ENCODE measurements at regions not wholly inside any gene's neighbourhood (a gene's known extent, or its start where the extent isn't known, plus 50 kb on each side); places are given as distances from the start of the nearest gene placed in this dataset.

DNA sequence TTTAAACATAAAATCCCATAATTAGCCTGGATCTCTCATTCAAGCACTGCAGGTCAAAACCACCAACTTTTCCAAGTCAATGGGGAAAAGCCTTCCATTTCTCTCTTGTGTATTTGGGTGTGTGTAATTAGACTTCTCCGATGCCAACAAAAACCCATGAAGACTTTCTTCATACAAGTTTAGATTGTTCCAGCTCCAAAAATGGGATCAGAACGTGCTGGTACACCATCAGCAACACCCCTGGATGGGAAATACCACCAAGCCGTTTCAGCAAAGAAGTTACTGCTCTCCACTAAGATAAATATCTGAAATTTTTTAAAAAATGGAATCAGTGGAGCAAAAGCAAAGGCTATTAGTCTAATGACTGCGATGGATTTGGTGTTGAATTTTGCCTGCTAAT is 837.3 kb upstream of the SOX9 start:
- DNase-seq (ENCODE audit: low spot score), result no peak

DNA sequence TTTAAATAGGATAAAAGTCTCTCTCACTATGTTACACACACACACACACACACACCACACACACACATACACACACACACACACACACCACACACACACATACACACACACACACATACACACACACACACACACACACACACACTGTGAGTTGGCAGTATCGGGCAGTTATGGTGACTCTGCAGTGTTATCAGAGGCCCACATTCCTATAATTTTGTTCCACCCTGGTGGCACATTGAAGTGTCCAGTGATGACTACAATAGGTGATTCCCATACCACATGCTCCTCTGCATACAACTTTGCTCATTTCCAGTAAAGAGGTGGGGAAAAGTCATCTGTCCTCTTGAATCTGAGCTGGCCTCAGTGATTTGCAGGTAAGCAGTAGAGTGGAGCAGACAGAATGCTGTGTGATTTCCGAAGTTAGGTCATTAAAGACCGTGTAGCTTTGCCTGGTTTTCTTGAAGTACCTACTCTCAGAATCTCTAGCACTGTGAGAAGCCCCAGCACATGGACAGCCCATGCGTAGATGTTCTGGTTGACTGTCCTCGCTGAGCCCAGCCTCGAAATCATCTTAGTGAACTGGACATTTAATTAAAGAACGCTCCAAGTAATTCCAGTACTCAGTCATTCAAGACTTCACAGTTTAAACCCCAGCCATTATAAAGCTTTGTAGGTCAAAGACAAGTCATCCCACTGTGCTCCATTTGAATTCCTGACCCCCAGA is 836.6 kb upstream of the SOX9 start:
- DNase-seq (ENCODE audit: low spot score), result no peak

DNA sequence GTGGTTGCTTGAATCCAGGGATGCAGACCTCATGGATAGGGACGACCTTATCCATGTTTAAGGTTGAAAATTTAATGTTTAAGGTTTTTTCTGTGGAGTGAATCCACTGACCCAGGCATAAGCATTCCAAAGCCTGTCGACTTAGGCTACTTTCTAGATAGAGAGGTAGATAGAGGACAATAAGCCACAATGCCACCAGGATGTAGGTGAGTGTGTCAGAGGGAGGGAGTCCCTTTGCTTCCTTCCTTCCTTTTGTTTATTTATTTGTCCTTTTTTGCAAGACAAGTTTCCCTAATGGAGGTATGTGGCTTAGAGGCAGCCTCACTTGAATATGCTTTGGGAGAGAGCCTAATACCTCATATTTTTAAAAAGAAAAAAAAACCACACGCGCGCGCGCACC is 834.2 kb upstream of the SOX9 start:
- no peak for DNase-seq (ENCODE audit: low spot score)

DNA sequence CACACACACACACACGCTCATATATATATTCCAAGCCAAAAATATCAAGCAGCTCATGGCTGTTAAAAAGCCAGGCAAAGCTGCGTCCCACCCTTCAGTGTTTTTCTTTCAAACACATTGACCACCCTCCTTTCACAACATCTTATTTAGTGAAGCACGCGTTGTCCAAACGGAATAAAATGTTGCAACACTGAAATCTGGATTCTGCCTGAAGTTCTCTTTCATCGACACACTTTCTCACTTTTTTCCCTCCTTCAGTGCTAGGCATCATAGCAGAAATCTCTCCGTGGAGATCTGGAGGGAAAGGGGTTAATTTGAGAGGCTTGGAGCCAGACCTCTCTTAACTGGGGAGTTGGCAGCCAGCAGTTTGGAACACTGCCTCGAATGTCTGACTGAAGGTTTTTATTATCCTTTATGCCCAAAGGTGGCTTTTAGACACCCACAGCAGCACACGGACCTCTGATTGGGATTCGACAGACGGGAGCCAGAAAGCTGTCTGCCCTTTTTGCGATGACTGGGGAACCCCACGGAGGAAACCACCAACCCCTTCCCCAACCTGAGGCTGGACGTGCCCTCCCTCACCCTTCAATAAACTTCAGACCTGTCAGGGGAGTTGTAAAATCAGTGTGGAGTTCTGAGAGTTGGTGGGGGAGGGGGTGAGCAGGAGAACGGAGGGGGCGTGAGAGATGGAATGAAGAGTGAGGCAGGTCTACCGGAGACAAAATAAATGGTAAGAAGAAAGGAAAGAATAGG is 833.6 kb upstream of the SOX9 start:
- no peak for DNase-seq (ENCODE audit: low spot score)

DNA sequence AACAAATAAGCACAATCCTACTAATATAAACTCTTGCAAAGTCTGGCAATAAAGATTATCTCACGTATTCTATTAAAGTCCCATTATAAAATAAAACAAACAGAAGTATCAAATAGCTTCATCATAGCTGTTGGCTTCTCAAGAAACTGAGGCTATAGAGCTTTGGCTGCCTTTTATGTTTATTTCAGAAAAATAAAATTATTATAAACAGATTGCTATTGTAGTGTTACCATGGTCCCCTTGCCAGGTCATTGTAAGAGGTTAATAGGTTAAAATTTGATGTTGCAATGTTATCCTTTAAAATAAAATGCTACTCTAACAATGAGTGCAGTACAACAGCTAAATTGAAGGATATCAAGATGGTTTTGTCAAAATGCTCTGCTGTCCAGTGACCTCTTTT is 828.8 kb upstream of the SOX9 start:
- no peak for DNase-seq (ENCODE audit: low spot score)

DNA sequence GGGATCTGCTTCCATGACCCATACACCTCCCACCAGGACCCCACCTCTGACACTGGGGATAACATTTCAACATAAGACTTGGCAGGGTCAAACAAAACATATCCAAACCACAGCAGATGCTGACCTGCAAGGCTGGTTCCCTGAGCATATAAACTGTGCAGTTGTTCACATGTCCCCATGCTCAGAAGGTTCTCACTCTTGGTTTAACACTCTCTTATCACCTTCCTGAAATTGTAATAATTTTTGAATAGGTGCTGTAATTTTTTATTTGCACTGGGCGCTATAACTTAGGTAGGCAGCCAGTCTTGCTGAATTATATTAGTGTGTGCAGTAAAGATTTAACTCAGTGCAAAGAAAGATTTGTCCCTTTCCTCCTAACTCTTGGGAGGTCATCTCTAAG is 824.8 kb upstream of the SOX9 start:
- DNase-seq (ENCODE audit: low spot score), result no peak

DNA sequence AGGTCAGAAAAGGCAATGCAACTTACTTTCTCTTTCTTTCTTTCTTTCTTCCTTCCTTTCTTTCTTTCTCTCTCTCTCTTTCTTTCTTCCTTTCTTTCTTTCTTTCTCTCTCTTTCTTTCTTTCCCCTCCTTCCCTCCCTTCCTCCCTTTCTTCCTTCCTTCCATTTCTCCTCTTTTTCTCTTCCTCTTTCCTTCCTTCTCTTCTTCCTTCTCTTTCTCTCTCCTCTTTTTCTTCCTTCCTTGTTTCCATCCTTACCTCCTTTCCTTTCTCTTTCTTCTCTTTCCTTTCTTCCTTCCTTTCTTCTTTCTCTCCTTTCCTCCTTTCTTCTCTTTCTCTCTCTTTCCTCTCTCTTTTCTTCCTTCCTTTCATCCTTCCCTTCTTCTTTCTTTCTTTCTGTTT is 819.8 kb upstream of the SOX9 start:
- no peak for DNase-seq (ENCODE audit: low spot score)

DNA sequence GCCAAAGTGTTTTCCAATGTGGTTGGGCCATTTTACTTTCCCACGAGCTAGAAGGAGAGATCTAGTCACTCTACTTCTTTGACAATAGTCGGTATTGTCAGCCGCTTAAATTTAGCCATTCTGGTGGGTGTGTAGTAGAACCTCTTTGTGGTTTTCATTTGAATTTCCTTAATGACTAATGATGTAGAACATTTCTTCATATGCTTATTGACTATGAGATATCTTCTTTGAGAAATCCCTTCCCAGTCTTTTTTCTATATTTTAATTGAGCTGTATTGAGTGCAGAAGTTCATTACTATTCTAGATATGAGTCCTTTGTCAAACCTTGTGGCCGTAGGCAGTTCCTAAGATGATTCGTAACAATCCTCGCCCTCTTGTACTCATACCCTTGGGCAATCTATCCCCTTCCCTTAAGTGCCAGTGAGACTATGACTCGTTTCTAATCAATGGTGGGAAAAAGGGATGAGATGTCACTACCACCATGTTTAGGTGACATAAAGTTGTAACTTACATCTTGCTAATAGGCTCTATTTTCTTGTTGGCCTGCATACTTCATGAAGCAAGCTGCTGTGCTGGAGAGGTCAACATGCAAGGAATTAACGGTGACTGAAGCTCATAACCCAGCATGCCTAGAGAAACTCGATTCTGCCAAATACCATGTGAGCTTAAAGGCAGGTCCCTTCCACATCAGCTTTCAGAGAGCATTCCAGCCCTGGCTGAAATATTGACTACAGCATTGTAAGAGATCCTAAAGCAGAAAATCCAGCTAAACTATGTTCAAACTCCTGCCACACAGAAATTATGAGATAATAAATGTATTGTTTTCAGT is 817.9 kb upstream of the SOX9 start:
- DNase-seq (ENCODE audit: low spot score), result no peak

DNA sequence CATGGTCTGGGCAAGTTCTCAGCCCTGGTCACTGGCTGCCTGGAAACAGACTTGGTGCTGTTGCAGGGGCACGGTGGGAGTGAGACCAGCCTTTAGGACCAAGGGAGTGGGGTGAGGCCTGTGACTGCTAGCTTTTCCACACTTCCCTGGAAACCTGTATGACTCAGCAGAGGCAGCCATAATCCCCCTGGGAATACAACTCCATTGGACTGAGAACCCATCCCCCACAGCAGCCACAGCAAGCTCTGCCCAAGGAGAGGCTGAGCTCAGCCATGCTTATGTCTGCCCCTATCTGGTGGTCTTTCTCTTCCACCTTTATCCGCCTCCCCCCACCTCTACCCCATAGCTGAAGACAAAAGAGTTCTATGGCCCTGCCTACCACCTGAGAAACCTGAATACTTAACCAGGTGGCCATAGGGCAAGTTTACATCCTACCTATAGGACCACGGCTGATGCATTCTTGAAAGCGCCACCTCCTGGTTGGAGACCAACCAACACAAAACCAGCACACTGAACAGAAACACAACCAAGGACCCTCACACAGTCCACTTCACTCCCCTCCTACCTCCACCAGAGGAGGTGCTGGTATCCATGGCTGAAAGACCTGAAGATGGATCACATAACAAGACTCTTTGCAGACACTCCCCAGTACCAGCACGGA is 816.2 kb upstream of the SOX9 start:
- DNase-seq (ENCODE audit: low spot score), result no peak

DNA sequence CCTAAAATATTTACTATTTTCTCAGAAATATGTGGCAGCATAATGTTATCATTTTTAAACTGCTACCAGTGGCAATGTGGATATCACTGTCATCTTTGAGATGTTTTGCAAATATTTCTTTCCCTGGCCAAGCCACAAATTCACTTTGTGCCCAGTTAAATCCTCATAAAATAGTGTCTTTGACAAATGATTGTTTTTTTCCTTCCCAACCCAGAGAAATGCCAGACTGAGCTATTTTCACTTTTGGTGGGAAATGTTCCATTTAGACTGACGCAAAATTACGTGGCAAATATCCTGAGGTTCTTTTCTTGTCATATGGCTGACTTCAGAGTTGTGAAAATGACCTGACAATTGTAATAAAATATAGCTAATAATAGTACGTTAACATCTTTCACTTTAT is 807.0 kb upstream of the SOX9 start:
- DNase-seq (ENCODE audit: low spot score), result no peak

DNA sequence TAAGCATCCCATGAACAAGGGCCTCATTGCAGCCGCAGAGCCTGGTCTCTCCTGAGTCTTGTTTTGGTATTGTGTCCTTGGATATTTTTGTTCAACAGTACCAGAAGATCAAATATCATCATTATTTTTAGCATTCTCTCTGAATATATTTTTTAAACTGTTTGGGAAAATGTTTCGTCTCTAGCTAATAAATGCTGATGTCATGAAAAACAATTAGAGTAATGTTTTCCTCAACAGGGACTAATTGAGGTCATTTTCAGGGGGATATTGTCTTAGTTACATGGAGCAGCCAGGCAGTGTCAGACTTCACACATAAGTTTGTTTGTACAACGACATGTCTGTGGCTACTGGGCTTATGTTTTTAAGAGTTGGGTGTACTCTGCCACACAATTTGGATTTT is 805.3 kb upstream of the SOX9 start:
- no peak for DNase-seq (ENCODE audit: low spot score)

DNA sequence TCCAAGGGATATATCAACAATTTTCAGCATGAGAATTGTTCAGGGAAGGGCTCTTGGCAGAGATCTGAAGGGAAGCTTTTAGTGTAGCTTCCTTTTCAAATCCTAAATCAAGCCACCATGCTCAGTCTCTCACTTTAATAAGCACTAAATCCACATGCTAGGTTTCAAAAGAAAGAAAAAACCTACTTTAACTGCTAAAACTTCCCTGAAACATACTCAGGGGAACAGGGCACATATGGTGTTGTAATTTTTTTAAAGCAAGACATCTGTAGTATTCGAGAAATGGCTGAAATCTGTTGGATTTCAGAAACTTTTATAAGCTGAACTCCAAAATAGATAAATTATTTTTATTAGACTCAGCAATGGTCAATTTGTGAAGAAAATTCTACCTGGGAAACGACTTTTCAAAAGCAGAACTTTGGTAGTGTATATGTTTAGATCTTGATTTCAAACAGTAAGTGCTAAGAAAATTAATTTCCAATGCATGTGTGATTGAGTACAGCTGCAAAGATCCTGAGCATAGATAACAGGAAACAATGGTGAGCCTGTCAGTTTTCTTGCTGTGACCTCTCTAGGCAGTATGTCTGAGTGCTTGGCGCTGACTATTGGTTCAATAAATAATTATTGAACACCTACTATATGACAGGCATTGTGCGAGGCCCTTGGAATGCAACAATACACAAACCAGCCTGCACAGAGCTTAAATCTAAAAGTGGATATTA is 804.5 kb upstream of the SOX9 start:
- no peak for DNase-seq (ENCODE audit: low spot score)

DNA sequence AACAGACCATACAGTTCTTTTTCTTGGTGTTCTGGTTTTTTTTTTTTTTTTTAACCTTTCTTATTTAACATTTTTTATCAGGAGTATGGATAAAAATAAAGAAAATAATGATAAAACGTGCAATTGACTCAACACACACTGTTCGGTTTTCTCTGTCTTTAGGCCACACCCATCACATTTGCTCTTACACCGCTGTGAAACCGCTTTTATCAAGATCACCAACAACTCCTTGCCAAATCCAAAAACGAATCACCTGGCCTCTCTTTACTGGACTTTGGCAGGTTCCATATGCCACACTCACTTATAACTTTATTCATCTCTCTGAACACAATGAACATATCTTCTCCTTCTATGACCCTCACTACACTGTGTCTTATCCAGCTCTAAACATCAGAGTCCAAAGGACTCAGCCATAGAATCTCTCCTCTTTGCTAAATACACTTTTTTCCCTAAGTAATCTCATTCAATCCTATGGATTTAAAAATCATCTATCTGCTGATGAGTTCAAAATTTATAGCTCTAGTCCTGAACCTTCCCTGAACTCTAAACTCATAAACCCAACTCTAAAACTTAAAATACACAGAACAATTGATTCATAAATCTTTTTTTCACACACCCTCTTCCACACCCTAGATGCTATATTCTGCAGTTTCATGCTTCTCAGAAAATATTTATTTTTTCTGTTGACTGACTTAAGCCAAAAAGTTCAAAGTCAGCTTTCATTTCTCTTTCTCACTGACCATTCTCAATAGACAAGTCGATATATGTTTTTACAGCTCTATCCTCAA is 800.6 kb upstream of the SOX9 start:
- no peak for DNase-seq (ENCODE audit: low spot score)

DNA sequence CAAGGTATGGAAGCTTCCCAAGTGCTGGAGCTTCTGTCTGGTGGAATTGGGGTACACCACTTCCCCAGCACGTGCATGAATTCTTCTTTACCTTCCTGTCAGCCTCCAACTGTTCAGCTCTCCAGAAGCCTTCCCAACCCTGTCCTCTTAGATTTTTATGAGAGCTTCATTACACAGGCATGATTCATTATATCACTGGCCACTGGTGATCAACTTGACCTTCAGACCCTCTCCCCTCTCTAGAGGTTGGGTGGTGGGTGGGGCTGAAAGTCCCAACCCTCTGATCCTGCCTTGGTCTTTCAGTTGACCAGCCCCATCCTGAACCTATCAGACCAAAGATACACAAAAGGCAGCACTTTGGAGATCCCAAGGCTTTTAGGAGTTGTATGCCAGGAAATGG is 795.7 kb upstream of the SOX9 start:
- DNase-seq (ENCODE audit: low spot score), result no peak

DNA sequence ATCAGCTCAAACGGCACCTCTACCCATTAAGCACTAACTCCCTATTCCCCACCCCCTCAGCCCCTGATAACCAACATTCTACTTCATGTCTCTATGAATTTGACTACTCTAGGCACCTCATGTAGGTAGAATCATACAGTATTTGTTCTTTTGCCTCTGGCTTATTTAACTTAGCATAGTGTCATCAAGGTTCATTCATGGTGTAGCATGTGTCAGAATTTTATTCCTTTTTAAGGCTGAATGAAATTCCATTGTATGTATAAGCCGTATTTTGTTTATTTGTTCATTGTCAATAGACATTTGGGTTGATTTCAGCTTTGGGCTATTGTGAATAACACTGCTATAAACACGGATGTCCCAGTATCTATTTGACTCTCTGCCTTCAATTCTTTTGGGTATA is 794.9 kb upstream of the SOX9 start:
- no peak for DNase-seq (ENCODE audit: low spot score)

DNA sequence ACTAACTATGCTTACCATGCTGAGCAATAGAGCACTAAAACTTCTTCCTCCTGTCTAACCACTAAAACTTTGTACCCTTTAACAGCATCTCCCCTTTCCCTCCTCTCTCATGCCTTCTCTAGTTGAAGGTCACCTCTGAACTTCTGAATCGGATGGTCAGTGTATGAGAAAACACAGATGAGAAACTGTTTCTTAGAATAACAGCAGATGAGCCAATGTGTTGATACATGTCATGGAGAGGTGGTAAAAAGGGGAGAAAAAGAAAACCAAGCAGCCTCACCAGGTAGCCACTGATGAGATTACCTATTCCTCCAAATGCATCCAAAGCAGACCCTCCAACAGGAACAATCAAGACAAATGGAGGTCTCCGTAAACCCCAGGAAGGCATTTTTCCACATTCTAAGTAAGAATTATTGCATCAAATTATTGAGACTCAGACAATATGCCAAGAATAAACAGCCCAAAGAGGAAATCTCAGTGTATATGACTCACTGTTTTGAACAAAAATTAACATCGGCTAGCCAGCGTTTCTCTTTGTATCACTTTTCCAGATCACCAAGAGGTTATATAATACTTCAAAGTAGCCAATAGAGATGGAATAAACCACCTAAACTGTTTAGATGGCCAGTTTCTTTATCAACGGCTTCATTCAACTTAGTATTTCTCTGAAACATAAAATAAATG is 793.3 kb upstream of the SOX9 start:
- no peak for DNase-seq (ENCODE audit: low spot score)

DNA sequence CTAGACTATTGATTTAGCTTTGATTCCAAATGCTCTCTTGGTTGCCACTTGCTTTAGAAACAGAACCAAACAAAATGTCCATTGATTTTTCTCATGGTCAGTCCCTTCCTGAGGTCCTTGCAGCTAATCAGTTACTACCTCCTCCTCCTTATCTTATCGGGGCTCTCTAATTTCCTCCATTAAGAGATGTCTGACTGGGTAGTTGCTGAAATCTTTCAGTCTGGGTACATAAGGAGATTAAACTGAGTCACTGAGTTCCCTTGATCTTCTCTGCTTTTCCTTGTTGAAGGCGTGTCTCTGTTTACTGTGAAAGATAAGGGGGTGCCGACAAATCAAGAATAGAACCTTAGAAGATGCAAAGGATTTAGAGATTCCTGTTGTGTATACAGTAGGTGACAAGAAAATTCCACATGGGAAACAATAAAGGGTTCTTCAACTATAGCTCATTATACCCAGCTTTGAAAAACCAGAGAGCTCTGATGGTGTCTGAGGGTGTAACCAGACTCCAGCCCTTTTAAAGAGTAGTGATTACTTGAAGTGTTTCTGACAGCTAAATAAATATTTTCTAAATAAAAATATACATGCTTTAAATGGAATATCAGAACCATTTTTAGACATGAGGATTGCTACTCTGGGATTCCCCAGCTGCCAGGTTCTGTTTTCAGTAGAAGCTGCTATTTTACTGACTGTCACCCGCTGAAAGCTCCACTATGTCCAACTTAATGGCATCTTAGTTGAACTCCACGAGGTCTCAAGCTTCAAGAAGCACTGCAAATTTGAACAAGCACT is 791.3 kb upstream of the SOX9 start:
- no peak for DNase-seq (ENCODE audit: low spot score)

DNA sequence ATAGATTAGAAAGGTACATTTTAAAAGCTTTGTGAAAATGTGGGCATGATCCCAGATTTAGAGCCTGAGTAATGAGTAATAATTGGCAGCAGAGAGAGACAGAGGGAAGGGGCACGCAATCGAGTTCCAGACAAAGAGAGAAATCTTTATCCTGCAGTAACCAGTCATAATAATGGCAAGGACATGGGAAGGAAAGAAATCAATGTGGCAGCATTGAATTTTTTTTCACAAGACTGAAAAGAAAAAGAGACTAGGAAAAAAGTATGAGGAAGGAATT is 790.8 kb upstream of the SOX9 start:
- DNase-seq (ENCODE audit: low spot score), result no peak

DNA sequence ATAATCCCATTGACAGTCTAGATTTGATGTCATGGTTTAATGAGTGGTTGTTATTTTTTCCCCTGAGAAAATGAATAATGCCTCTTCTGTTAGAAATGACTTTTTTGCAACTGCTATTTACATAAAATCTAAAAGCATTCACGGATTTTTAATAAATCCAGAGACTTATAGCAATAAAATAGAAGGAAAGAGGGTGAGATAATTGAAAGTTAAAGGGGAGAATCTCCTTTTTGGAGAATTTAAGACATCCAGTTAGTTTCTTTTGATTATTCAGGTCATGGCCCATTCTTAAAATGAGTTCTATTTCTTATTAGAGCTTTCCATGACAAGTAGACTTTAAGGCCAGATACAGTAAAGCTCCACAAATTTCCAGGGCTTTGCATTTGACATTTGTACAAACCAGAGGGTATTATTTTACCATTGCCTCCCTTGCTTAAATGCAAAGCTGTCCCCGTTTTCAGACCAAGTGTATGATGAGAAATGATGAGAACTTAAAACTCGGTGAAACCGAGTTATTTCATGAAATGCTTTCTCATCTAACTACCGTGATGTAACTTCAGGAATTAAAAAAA is 789.0 kb upstream of the SOX9 start:
- DNase-seq (ENCODE audit: low spot score), result no peak

Data from germinal center (tissue), 1 donor.